IPS-NIHi7 (cell line): ENCODE measurements at regions not wholly inside any gene's neighbourhood (a gene's known extent, or its start where the extent isn't known, plus 50 kb on each side); places are given as distances from the start of the nearest gene placed in this dataset.
"Not testable (repeated sequence)": the region's sequence is repeated elsewhere in the genome, so short reads cannot be mapped to it uniquely, and the experiment has no call there.

ENCODE experiments used
- DNase-seq: peaks from one replicate; pipeline ENCODE4 v3.0.0; 2012; ENCODE audit warnings: mixed read lengths; ENCODE audit errors: extremely low spot score

DNA sequence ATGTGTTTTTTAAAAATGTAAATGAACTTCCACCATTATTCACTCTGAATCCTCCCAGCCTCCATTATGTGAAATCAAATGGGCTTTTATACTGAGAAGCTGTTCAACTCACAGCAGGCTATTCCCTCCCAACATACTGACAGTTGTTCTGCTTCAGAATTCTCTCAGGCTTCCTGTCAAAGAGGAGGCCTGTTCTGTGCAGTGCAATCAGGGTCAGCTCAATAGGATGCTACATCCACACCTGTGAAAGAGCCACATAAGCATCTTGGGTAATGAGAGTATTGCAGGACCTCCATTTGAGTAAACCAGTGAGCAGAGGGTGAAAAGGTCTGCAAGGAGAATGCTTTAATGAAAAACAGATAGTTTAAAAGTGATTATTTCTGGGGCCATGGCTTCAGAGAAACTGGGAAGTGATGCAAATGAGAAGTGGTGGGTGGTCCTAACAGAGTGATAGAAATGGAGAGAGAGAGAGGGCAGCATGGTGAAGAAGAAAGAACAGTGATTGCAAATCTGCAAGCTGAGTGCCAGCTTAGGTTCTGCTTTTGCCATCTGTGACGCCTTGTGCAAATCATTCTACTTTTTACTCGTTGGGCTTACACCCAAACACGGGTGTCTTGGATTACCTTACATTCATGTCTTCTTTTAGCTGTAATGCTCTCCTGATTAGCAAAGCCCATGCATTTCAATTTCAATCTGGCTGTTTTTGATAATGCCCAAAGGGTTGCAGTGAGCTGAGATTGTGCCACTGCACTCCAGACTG, 202.5 kb upstream of the NMUR2 start:
- no peak for DNase-seq

DNA sequence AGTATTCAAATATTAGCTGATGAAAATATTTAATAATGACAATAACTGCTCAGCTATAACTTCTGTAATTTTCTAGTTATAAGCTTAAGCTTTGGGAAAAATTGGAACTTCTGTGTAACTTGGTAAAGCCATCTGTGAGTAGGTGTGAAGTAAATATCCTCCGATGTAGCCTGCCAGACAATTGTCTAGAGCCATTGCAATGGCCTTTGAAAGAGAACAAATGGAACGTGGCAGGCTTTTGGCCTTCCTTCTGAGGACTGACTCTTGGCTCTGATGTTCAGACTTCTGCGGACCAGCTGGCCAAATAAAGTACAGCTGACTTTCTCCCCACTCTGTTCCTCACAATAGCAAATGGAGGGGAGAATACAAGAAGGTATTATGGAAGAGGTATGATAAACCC, 203.4 kb upstream of the NMUR2 start:
- no peak for DNase-seq

DNA sequence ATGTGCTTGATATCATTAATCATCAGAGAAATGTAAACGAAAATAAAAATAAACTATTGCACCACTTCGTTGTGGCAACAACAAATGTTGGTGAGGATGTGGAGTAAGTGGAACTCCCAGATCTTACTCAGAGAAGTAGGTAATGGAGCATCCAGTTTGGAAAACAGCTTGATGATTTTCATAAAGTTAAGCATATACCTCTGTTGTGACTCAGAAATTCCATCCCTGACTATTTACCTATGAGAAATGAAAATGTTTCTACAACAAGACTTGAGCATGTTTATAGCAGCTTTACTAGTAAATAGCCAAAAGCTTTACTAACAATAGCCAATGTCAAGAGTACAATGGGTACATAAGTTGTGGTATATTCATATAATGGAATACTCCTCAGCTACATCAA, 214.7 kb upstream of the NMUR2 start:
- DNase-seq: no peak

DNA sequence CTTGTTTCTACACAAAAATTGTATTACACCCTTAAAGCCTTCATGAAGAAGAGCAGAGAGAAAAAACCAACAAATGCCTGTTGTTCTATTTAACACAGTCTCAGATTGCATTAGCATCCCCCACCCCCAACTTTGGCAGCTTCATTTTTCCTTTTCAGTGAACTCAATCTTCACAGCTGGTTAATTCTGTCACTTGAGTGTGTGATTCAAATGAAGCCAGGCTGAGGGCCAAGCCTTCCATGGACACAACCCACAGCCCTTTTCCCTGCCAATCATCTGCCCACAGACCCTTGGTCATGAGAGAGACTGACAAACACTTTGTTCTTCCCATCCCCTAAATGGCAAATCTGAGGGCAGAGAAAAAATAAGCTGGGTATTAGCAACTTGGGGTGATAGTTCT, 217.5 kb upstream of the NMUR2 start:
- no peak for DNase-seq

DNA sequence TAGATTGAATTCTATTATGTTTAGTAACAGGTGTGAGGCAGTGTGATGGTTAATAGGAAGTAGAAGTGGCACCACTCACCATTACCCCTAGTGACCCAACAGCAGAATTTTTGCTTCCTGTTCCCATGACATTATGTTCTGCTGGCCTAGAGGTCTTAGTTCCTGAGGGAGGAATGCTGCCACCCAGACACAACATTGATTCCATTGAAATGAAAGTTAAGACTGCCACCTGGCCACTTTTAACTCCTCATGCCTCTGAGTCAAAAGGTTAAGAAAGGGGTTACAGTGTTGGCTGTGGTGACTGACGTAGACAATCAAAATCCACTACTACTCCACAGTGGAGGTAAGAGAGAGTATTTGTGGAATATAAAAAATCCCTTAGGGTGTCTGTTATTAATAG, 218.9 kb upstream of the NMUR2 start:
- DNase-seq: no peak

DNA sequence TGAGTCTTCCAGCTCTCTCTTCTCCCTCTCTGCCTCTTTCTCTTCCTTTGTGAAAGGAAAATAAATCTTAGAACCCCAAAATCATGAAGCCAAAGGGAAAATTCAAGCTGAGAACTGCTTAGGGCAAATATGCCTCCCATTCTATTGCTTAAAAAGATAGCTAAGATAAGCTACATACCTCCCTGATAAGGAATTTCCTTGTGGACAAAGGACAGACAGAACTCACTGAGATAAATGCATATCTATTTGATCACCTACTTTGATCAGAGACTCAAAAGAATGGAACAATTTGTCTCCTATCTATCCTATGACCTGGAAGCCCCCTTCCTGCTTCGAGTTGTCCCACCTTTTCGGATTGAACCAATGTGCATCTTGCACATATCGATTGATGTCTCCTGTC, 220.6 kb upstream of the NMUR2 start:
- DNase-seq: no peak

DNA sequence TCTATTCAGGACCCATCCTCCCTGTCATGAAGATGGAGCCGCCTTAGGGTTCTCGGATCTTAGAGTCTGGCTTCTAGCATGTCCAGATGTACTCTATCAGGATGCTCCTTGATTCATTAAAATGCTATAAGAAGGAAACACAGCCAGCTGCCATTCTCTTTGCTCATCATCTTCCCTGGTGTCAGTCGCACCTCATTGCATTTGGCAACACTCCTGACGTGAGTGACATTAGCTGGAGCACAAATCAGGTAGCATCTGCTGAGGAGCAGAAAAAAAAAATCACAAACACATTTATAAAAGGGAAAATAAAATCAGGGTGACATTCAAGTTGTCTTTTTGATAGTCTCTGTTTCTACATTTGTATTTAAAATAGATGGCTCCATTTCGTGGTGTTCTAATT, 226.1 kb upstream of the NMUR2 start:
- no peak for DNase-seq

DNA sequence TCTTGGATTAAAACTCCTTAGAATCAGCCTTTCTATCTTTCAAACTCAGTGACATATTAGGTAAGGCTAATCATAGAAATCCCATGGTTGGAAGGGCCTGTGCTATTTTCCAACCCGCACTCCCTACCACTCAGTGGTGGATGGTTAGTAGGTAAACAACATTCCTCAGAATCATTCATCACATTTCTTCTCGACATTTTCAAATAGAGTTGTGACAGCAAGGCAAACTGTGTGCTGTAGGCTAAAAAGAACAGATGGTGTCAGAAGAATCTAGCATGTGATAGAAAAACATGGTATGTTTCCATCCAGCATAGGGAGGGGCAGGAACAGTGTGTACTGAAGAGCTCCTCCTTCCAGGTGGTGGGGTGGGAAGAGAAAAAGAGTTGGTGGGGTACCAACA, 227.3 kb upstream of the NMUR2 start:
- no peak for DNase-seq

DNA sequence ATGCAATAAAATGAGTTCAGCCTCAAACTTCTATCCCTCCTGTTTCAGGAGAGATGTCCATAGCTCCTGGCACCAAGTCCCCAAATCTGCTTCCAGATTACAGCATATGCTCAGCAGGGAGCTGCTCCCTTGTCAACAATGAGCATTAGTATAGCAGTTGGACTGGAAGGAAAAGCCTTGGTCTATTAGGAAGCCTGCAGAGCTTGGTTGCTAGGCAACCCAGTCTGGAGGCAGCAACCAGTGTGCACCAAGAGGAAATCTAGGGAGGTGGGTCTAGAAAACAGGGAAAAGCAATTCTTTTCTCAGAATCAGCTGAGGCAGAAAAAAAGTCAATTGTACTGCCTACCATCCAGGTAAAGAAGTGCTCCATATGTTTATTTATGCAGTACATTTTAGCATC, 229.5 kb upstream of the NMUR2 start:
- peak; percentile 25 for DNase-seq

DNA sequence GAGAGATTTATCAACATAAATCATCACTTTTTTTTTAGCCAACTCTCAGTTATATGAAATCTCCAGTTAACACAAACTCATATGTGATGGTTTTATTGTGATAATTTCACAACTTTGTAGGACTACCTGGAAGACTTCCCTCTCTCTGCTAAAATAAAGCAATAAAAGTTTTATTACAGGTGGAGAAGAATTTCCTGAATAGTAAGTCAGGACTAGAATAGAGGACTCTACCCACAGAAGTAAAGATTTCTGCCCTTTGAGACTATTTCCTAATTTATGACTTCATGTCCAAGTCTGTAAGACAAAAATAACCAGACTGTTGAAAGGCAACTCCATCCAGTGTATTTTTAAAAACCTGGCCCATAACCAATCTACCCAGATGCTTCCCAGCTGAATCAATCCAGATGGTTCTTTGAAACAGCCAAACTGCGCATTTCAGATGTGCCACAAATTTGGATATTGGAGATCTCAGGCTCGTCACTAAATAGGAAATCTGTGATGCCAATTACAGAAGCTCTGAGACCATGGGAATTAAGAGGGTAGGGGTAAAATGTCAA, 234.0 kb upstream of the NMUR2 start:
- DNase-seq: no peak

DNA sequence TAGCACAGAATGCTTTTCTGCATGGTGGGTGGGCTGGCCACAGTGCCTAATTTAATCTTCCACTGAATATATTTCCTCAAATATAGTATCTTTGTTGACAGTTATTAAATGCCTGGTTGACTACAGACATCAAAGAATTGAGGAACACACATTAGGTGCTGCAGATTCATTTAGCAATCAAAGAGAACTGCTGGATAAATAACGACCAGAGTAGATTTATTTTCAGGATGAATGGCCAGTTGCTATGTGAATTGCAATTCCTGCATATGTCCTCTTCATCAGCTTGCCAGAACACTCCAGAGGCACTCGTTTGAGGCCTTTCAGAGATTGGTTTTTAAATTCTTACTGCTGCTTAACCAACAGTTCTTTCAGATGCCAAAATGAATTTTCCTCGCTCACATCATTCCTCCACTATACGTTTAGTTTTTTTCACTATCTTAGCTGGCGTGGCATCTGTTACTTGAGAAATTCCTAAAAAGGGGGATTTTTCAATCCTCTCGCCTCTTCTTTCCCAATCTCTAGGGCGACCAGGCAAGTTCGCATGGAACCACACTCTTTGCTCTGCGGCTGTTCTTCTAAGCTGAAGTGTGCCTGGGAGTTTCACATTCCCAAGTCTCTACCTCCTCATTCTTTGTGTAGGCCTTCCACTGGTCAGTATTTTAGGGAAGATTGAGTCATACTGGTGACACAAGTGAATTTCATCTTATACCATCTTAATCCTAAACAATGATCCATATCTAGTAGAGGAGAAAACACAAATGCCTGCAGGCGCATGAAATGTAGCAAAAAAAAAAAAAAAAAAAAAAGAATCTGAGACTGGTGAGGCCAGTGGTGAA, 237.1 kb upstream of the NMUR2 start:
- no peak for DNase-seq

DNA sequence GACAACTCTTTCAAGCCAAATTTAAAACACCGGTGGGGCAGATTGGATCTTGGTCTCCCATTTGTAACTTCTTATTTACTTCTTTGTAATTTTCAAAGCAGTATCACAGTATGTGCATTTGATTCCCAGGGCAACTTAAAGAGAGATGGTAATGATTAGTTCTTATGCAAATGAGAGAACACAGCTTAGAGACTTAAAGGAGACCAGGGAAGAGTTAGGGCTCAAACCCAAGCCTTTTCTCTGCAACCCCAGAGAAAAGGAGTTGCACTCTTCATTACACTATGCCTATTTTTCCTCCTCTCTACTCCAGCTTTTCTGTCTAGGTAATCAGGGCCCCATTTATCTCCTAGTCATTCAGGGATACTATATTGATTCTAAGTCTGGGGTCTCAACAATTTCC, 237.8 kb upstream of the NMUR2 start:
- DNase-seq: no peak

DNA sequence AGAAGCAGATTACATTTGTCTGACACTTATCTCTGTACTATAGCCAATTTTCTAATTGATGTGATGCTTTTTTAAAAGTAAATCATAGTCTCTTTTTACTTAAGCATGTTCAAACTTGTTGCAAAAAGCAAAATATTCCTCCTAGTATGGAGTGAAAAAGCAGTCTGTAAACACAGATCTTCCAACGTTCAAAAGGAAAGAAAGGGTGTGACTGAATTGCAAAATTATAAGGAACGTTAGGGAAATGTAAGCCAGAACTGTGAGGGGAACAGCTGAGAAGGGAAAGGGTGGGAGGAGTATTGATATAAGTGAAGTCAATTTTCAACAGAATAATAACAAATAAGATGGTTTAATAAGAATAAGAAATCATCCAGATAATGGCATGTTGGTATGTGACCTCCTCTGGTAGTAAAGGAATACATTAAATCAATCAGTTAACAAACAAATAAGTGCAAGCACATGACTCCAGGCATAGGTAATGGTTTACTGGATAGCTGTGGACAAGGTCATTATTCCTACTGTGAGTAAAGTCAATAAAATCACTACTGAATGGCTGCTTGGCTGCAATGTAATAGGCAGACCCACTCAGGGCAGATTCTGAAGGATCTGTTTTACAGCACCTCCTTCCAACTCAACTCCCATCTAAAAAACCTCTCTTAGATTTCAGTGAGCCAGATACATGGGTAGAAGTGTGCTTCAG, 239.1 kb upstream of the NMUR2 start:
- no peak for DNase-seq

DNA sequence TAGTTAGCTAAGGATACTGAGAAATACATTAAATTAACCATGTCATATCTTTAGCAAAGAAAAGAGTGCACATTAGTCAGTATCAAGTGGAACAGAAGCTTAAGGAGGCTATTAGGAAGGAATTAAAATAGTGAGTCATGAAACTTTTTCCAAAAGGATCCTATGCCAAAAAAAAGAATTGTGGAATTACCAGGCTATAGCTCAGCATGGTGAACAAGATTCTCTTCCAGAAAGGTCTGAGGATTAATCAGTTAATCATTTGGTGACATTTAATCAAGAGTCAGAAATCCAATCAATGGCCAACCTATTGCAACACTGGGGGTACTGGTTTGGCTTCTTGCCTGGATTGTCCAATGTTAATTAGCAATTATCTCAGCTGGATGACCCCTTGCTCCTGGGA, 244.5 kb upstream of the NMUR2 start:
- no peak for DNase-seq

DNA sequence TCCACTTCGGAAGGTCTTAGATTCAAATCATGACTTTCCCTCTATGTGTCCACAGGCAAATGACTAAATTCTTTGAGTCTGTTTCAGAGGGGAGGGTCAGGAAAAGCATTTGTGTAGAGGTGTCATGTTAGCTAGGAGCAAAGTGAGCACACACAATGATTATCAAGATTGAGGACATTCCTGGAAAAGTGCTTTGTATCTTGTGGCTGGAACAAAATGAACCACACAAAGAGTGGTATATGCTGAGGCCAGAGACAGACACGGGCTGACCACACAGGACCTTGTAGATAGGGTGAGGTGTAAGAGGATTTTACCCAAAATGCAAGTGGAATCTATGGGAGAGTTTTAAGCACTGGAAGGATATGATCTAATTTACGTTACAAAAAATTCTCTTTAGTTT, 245.3 kb upstream of the NMUR2 start:
- no peak for DNase-seq

DNA sequence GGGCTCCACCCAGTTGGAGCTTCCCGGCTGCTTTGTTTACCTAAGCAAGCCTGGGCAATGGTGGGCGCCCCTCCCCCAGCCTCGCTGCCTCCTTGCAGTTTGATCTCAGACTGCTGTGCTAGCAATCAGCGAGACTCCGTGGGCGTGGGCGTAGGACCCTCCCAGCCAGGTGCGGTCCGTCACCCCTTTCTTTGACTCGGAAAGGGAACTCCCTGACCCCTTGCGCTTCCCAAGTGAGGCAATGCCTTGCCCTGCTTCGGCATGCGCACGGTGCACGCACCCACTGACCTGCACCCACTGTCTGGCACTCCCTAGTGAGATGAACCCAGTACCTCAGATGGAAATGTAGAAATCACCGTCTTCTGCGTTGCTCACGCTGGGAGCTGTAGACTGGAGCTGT, 254.4 kb upstream of the NMUR2 start:
- not testable (repeated sequence) for DNase-seq

DNA sequence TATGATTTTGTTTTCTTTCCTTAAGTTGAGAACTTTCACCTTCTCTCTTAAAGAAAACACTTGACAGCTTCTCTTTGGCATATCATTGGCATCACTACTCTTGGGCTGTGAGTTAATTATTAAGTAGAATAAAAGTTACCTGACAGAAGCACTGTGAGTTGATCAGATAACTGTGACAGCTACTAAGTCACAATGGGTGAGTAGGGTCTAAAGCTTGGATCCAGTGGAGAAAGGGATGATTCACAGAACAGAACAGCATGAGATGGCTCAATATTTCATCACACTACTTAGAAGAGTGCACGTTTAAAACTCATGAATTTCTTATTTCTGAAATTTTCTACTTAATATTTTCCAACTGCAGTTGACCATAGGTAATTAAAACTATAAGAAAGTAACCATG, 268.5 kb upstream of the NMUR2 start:
- no peak for DNase-seq

DNA sequence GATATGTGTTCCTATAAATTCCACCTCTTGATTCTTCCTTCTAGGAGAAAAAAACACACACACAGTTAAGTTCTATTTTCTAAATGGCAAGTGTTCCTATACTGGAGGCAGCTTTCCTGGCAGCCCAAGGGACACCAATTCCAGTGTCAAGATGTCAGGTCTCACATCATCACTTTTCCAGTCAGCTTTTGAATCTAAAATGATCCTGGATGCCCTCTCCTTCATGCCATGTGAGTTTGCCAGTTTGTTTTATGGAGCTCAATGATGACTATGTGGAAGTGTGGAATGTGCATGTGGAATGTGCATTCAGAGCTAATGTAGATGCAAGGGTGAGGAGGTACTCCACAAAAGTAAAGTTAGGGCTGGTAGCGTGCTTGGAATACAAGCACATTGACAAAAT, 269.3 kb upstream of the NMUR2 start:
- no peak for DNase-seq

DNA sequence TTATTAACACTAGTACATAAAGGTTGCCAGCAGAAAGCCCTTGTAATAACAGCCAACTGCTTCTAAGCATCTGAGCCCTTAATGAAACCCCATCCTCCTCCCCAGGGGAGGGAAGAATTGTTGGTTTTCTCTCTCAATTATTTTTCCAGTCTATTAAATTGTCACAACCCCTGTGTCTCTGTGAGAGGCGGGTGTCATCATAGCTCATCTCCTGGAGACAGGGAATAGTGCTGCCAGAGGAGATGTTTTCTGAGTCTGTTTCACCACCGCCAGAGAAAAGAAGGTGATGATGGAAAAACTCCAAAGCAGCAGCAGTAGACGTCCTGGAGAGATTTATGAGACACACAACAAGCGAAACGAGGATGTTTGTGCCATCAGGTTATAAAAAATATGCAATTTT, 271.1 kb upstream of the NMUR2 start:
- no peak for DNase-seq

DNA sequence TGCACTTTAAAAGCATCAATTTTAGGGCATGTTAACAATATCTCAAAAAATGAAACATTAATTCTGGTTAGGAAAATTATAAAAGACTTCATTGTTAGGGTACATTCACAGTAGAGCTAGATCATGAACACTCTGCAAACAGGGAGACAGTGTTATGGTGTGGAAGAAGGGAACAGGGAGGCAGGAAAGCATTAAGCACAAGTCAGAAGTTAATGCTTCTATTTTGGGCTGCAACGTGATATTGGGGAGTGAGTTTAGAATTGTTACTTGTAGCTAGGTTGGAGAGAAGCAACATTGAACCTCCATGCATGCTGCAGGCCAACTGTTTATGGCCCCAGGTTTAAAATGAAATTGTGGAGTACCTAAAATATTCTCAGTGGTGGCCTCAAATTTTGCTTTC, 278.1 kb upstream of the NMUR2 start:
- DNase-seq: no peak

DNA sequence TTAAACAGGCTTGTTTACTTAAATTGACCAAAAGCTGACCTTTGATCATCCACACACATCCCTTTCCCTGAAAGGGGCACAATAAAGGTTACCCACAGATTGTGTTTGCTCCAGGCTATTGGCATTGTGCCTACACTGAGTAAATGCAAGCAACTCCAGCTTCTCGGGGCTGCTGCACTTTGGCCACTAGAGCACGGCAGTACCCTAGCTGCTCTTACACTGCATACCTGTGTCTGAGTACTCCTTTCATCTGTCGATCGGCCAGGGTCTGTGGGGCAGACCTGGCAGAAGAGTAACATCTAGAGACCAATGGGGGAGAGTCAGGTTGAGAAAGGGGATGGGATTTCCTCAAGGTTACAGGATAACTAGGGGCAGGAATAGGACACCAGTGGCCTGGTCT, 281.9 kb upstream of the NMUR2 start:
- no peak for DNase-seq

DNA sequence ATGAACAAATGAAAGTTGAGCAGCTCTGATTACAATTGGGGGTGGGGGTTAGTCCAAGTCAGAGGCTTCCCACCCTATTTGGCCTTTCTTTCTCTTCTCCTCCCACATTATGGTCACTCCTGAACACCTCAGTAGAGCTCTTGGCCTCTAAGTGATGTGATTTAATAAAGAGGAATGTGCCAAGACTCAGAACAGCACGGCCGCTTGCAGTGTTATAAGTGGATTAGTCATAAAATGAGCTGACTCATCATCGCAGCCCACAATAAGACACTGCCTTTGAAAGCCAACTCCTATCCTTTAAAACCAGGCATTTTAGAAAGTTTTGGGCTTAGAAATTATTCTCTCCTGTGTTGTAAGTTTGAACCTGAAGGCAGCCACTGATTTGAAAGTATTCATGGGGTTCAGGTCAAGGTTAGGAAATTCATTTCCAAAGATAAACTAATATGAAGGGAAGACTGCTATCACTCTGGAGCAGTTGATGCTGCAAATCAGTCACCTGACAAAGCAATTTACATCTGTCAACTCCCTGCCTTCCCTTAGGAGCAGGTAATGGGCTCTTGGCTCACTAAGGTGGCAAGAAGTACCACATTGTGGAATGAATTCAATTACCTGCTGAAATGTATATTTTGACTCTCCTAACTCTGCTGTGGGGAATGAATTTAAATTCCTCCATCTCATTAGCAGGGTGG, 283.6 kb upstream of the NMUR2 start:
- no peak for DNase-seq
